ENCODE measurements at regions not wholly inside any gene's neighbourhood (a gene's known extent, or its start where the extent isn't known, plus 50 kb on each side); places are given as distances from the start of the nearest gene placed in this dataset.

DNA sequence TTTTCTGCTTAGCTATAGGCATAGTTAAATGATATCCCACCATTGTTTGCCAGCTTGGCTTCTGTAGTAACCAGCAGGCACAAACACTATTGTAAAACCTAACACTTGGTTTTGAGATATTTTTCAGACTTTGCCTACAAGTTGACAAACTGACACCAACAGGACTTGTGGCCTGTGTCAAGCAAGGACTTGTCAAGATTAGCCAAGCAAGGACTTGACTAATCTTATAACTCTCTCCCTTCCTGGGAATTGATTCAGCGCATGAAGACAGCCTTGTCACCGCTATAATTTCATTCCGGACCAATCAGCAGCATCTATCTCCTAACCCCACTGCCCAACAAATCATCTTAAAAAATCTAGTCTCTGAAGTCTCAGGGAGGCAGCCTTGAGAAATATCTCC, 72.7 kb upstream of the SLITRK1 start:
- DNase-seq (ENCODE audit: low read depth, low spot score) = no peak

DNA sequence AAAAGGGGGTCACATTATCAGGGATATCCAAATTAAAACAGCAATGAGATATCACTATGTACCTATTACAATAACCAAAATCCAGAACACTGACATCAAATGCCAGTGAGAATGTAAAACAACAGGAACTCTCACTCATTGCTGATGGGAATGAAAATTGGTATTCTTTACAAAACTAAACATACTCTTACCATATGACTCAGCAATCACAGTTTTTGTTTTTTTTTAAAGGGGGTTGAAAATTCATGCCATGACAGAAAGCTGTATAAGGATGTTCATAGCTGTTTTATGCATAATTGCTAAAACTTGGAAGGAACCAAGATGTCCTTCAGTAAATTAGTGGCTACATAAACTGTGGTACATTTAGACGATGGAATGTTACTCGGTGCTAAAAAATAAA, 71.6 kb upstream of the SLITRK1 start:
- no peak for DNase-seq (ENCODE audit: low read depth, low spot score)

DNA sequence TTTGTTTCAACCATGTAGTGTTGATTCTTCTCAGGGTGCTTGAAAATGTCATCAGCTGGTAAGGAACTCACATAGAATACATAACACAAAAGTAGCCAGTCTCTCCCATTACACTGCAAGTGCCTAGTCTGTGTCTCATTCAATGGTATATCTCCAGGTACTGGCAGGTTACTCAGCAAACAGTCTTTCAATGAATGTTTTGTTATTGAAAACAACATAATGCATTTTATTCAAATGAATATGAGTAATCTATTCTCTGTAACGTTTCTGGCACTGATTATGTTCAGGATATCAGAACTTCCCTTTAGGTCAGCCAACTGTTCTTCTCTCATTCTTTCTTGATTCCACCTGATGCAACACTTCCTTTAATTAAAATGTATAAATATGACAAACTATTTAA, 68.0 kb upstream of the SLITRK1 start:
- DNase-seq (ENCODE audit: low read depth, low spot score) = no peak

DNA sequence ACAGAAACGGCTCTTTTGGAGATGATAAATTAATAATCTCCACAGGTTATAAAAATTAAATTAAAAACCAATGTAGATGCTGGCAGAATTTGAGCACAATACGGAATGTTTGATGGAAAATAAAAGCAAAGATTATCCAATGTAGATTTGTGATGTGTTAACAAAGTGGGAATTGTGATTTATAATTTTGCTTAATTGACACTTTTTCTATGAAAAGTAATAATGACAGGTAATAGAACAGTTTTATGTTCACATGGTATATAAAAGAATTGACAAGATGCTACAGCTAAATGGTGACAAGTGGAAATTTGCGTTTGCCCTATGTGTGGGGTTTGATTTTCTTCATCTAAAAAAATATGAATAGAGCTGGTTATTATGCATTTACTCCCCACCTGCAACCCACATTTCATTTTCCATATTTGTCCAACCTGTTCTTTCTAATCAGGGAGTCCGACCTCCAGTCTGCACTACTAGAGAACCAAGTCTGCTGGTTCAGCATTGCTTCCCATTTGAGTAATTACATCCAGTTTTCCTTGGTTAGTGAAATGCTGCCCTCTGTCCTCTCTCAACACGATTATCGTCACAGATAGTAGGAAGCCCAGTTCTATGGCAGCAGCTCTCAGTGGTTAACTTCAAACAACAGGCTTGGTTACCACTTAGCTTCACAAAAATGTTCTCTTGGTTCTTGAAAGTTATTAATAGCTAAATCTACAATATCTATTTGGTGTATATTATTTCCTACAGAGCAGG, 61.4 kb upstream of the SLITRK1 start:
- no peak for DNase-seq (ENCODE audit: low read depth, low spot score)

DNA sequence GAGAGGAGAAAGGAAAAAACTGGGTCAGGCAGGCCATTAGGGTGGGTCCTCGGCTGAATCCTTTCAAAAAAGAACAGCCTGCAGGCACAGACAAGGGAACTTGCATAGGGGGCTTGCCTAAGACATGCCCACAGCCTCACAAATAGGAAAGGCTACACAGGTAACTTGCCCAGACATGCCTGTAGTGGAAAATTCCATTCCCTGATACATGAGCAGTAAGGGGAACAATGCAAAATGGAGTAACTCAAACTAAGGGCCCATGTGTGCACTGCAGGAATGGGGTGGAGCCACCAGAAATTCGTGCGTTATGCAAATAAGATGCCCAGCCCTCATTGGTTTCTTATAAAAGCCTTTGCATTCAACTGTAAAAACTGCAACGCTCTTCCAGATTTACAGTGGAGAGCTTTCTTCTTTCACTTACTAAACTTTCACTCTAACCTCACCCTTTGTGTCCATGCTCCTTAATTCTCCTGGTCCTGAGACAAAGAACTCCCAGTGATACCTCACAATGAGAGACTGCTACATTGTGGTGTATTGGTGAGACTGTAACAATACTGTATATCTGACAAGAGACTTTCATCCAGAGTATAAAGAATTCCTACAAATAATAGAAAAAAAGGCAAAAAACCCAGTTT, 59.5 kb upstream of the SLITRK1 start:
- DNase-seq (ENCODE audit: low read depth, low spot score) = no peak

DNA sequence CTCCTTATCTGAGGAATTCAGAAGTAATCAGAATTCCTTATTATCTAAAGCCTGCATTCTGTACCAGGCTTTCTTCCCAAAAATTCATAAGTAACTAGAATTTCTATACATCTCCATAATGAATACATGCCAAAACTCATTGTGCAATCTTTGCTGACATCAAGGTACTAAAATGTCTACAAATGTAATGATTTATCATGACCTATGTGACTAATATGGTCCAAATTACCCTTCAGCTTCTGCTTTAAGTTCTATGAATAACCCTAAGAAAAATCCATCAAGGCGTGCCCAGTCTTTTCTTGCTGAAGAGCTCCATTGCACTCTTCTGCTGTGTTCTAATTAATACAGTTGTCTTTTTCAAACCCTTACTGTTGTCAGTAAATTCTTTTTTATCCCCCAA, 58.5 kb upstream of the SLITRK1 start:
- DNase-seq (ENCODE audit: low read depth, low spot score) = no peak

DNA sequence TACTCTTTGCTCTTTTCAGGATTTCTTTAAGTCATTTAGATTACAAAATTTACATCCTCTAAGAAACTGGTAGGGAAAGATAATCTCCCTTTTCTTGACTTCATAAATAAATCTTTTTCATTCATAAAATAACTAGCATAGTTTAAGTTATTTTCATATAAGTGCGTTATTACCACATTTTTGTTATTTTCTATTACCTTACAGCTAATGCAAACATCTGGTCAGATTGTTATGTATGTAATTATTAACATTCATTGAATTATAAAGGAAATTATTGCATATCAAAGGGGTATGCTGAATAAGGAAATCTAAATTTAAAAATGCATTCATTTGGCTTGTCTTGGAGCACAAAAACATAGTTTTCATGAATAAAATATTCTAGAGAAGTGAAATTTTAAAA, 55.3 kb upstream of the SLITRK1 start:
- DNase-seq (ENCODE audit: low read depth, low spot score) = no peak

DNA sequence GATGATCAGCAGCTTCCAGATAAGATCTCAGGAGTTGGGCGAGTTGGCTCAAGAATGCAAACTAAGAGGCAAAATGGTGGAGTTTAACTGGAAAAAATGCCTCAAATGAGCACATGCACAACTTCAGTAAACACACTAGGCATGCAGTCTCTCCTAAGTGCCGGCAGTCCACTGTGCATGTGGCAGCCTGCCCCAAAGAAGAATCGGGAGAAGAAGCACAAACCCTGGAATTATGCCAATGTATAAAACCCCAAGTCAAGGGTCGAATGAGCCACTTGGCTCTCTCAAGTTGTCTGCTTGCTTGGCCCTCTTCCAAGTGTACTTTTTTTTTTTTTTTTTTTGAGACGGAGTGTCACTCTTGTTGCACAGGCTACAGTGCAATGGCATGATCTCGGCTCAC, 53.3 kb upstream of the SLITRK1 start:
- DNase-seq (ENCODE audit: low read depth, low spot score) = no peak
